ENCODE measurements at regions not wholly inside any gene's neighbourhood (a gene's known extent, or its start where the extent isn't known, plus 50 kb on each side); places are given as distances from the start of the nearest gene placed in this dataset.

- Histone ChIP-seq H3K27ac (ENCODE audit: insufficient read depth, low read depth, low read length) (no peak overlapping the region), H3K79me2 (ENCODE audit: control insufficient read depth, insufficient read depth, low read length) (no peaks in the 10 kb centered on the region), H3K36me3 (ENCODE audit: control insufficient read depth in 2 of 2, extremely low read depth in 1 of 2, insufficient read depth in 2 of 2, low read length in 2 of 2) (no peaks in the 10 kb centered on the region), H3K9me1 (replicated peaks; ENCODE audit: control insufficient read depth, extremely low read depth, insufficient read depth, low read length) (no peaks in the 10 kb centered on the region), H3K4me2 (ENCODE audit: insufficient read depth, low read length) (no peak overlapping the region), H3K4me1 (ENCODE audit: control insufficient read depth, extremely low read depth, insufficient read depth, low read length) (no peaks in the 10 kb centered on the region), H2AFZ (ENCODE audit: low read depth, low read length) (no peak overlapping the region), H3K9me3 (replicated peaks; ENCODE audit: control insufficient read depth, insufficient read depth, low read length) (peaks cover 3% of the 10 kb centered on the region), H3K9ac (replicated peaks; ENCODE audit: extremely low read depth, insufficient read depth, low read length) (no peak overlapping the region), H3K4me3 (replicated peaks in 1 of 3; ENCODE audit: insufficient read depth in 1 of 3, low read depth in 1 of 3, low read length in 3 of 3) (no peak overlapping the region), H3K27me3 (ENCODE audit: control insufficient read depth in 2 of 2, insufficient read depth in 2 of 2, low read length in 2 of 2) (no peaks in the 10 kb centered on the region), H4K20me1 (replicated peaks; ENCODE audit: control insufficient read depth, extremely low read depth, insufficient read depth, low read length) (no peaks in the 10 kb centered on the region)
- CTCF ChIA-PET, result no interaction called here
- FAIRE-seq, result no peak
- intact Hi-C loops (cut with micrococcal nuclease) (no loop called here), dilution Hi-C loops (cut with MboI; ENCODE audit: extremely low pct_ligation_motif_present, low sequenced_read_pairs) (no loop called here)
- no TSS peak for BruUV-seq (replicated peaks)
- POLR2A ChIA-PET, result no interaction called here
- TF ChIP-seq MYC (IDR thresholded peaks at IDR 0.05; ENCODE audit: low read depth, low read length) (no peak), CTCF (IDR thresholded peaks at IDR 0.05; ENCODE audit: extremely low read depth in 1 of 2, insufficient read depth in 1 of 2, low read depth in 1 of 2, low read length in 2 of 2) (no peak), JUN (IDR thresholded peaks at IDR 0.05; ENCODE audit: borderline replicate concordance, insufficient read depth, insufficient read length, low read depth) (no peak), POLR2AphosphoS5 (IDR thresholded peaks at IDR 0.05; ENCODE audit: insufficient read depth, low read depth, low read length) (no peak), FOS (IDR thresholded peaks at IDR 0.05; ENCODE audit: borderline replicate concordance, insufficient read depth, low read length) (no peak), MAX (IDR thresholded peaks at IDR 0.05; ENCODE audit: insufficient read depth, insufficient read length) (no peak), GATA2 (IDR thresholded peaks at IDR 0.05; ENCODE audit: insufficient read depth, insufficient read length, low read depth, low read length) (no peak), POLR2A (IDR thresholded peaks at IDR 0.05; ENCODE audit: low read depth, low read length) (no peak), EZH2 (IDR thresholded peaks at IDR 0.05; ENCODE audit: borderline replicate concordance, low read depth, low read length, severe bottlenecking) (no peak)
- no peak for DNase-seq (ENCODE audit: low read depth, low spot score)
Observed at GRCh38 chr13:83136660-83137059, 745.6 kb downstream of the SLITRK1 start.

Data from endothelial cell of umbilical vein (primary cell).